ENCODE measurements at regions not wholly inside any gene's neighbourhood (a gene's known extent, or its start where the extent isn't known, plus 50 kb on each side); places are given as distances from the start of the nearest gene placed in this dataset.

GRCh38 chrY:7433817-7434809, 522.6 kb upstream of the AMELY start:
- TF ChIP-seq, protein P1, sequence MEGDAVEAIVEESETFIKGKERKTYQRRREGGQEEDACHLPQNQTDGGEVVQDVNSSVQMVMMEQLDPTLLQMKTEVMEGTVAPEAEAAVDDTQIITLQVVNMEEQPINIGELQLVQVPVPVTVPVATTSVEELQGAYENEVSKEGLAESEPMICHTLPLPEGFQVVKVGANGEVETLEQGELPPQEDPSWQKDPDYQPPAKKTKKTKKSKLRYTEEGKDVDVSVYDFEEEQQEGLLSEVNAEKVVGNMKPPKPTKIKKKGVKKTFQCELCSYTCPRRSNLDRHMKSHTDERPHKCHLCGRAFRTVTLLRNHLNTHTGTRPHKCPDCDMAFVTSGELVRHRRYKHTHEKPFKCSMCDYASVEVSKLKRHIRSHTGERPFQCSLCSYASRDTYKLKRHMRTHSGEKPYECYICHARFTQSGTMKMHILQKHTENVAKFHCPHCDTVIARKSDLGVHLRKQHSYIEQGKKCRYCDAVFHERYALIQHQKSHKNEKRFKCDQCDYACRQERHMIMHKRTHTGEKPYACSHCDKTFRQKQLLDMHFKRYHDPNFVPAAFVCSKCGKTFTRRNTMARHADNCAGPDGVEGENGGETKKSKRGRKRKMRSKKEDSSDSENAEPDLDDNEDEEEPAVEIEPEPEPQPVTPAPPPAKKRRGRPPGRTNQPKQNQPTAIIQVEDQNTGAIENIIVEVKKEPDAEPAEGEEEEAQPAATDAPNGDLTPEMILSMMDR (IDR thresholded peaks at IDR 0.05 in 8 of 11, conservative IDR thresholded peaks at IDR 0.05 in 3 of 11) = no peak
- TF ChIP-seq POLR2AphosphoS5 (IDR thresholded peaks at IDR 0.05) (no peak), POLR2A (IDR thresholded peaks at IDR 0.05) (no peak)
- Histone ChIP-seq H3K27ac (no peak overlapping the region), H3K4me1 (no peaks in the 10 kb centered on the region), H3K4me3 (no peak overlapping the region), H3K9me3 (no peaks in the 10 kb centered on the region), H3K27me3 (replicated peaks in 1 of 7) (no peaks in the 10 kb centered on the region), H3K36me3 (no peaks in the 10 kb centered on the region)
- WGBS, 5 donors = 84 to 90% (median 85%) methylated on average over 10 of the region's 10 CpGs; no CpG with 5 or more reads in 2 of the 5 donors
- intact Hi-C loops (cut with DNase I; ENCODE audit: low total_unique reads) = no loop called here
- no peak for DNase-seq

- DNase-seq = no peak
- TF ChIP-seq, protein P1 (IDR thresholded peaks at IDR 0.05 in 8 of 11, conservative IDR thresholded peaks at IDR 0.05 in 3 of 11) = no peak
- TF ChIP-seq POLR2AphosphoS5 (IDR thresholded peaks at IDR 0.05) = no peak
- no peak for TF ChIP-seq POLR2A (IDR thresholded peaks at IDR 0.05)
- intact Hi-C loops (cut with DNase I; ENCODE audit: low total_unique reads) = no loop called here
- Histone ChIP-seq H3K27me3 (replicated peaks in 1 of 7) (no peaks in the 10 kb centered on the region), H3K4me1 (no peaks in the 10 kb centered on the region), H3K4me3 (no peak overlapping the region), H3K36me3 (no peaks in the 10 kb centered on the region), H3K27ac (no peak overlapping the region), H3K9me3 (no peaks in the 10 kb centered on the region)
- WGBS, 5 donors = 53 to 58% (median 53%) methylated on average over 3 of the region's 3 CpGs; no CpG with 5 or more reads in 2 of the 5 donors
Measured at GRCh38 chrY:7419165-7419564, 507.6 kb upstream of the AMELY start.

DNA sequence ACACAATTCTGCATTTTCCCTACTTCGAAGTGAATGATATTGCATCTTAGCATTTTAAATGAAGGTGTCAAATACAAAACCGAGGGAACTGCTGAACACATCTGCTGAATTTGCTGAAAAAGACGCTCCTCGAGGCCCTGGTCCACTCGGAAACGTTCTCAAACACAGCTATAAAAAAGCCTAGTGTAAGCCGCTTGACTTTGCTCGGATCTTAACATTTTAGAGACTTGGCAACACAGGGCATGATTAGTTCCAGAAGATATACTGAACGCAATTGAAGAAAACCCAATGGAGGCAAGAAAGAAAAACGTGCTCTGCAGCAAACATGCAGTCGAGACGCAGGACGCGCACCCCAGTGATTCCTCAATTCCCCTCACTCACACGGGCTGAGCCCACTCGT, 506.4 kb upstream of the AMELY start:
- no peaks in the 10 kb centered on the region for H3K9me3 ChIP-seq
- intact Hi-C loops (cut with DNase I; ENCODE audit: low total_unique reads) = no loop called here
- TF ChIP-seq POLR2A (IDR thresholded peaks at IDR 0.05) (no peak), POLR2AphosphoS5 (IDR thresholded peaks at IDR 0.05) (no peak)
- TF ChIP-seq, protein P1 (IDR thresholded peaks at IDR 0.05 in 8 of 11, conservative IDR thresholded peaks at IDR 0.05 in 3 of 11) = no peak
- no peak overlapping the region for H3K27ac ChIP-seq
- no peaks in the 10 kb centered on the region for H3K4me1 ChIP-seq
- WGBS, 5 donors = 93 to 95% (median 94%) methylated on average over 16 of the region's 16 CpGs; no CpG with 5 or more reads in 2 of the 5 donors
- no peaks in the 10 kb centered on the region for H3K27me3 ChIP-seq (replicated peaks in 1 of 7)
- no peak for DNase-seq
- H3K4me3 ChIP-seq = no peak overlapping the region
- no peaks in the 10 kb centered on the region for H3K36me3 ChIP-seq

GRCh38 chrY:7416406-7416805, 504.9 kb upstream of the AMELY start:
- WGBS, 5 donors = 88 to 92% (median 90%) methylated on average over 3 of the region's 3 CpGs; no CpG with 5 or more reads in 2 of the 5 donors
- Histone ChIP-seq H3K4me3 (no peak overlapping the region), H3K36me3 (no peaks in the 10 kb centered on the region), H3K9me3 (no peaks in the 10 kb centered on the region), H3K4me1 (no peaks in the 10 kb centered on the region), H3K27me3 (replicated peaks in 1 of 7) (no peaks in the 10 kb centered on the region), H3K27ac (no peak overlapping the region)
- TF ChIP-seq POLR2A (IDR thresholded peaks at IDR 0.05) (no peak), POLR2AphosphoS5 (IDR thresholded peaks at IDR 0.05) (no peak)
- TF ChIP-seq, protein P1 (IDR thresholded peaks at IDR 0.05 in 8 of 11, conservative IDR thresholded peaks at IDR 0.05 in 3 of 11) = no peak
- intact Hi-C loops (cut with DNase I; ENCODE audit: low total_unique reads) = no loop called here
- DNase-seq = no peak

Data from spleen (tissue), 11 donors.